H9 (cell line): ENCODE measurements at regions not wholly inside any gene's neighbourhood (a gene's known extent, or its start where the extent isn't known, plus 50 kb on each side); places are given as distances from the start of the nearest gene placed in this dataset.

Experiments used
- DNase-seq: peaks from one replicate; pipeline ENCODE4 v3.0.0-alpha.2; 2017
- H2AFZ ChIP-seq: one replicate; pipeline ENCODE4 v1.6.1; 2013; ENCODE audit warnings: mild to moderate bottlenecking, low read length, control low read depth, moderate library complexity
- H2AK5ac ChIP-seq: 2 replicates; pipeline ENCODE4 v1.6.1; 2013; ENCODE audit warnings: low read length, control low read depth, mixed read lengths; ENCODE audit not compliant: insufficient read length
- H2BK120ac ChIP-seq: one replicate; pipeline ENCODE4 v1.6.1; 2013; ENCODE audit warnings: low read depth, mild to moderate bottlenecking, low read length, control low read depth, inconsistent platforms; ENCODE audit not compliant: poor library complexity, severe bottlenecking
- H2BK12ac ChIP-seq: 2 replicates; pipeline ENCODE4 v1.6.1; 2013; ENCODE audit warnings: low read length, control low read depth, mixed read lengths, low read depth; ENCODE audit not compliant: insufficient read length
- H2BK15ac ChIP-seq: 2 replicates; pipeline ENCODE4 v1.6.1; 2013; ENCODE audit warnings: low read depth, low read length, control low read depth
- H2BK20ac ChIP-seq: one replicate; pipeline ENCODE4 v1.6.1; 2013; ENCODE audit warnings: low read depth, mild to moderate bottlenecking, low read length, control low read depth, inconsistent platforms; ENCODE audit not compliant: poor library complexity, severe bottlenecking
- H2BK5ac ChIP-seq: 2 replicates; pipeline ENCODE4 v1.6.1; 2013; ENCODE audit warnings: low read length, control low read depth, mixed read lengths; ENCODE audit not compliant: insufficient read length
- H3K14ac ChIP-seq: 2 replicates; pipeline ENCODE4 v1.6.1; 2013; ENCODE audit warnings: low read length, control low read depth; ENCODE audit not compliant: insufficient read depth
- H3K18ac ChIP-seq: 2 replicates; pipeline ENCODE4 v1.6.1; 2013; ENCODE audit warnings: low read depth, mild to moderate bottlenecking, mixed read lengths, low read length, control low read depth; ENCODE audit not compliant: insufficient read length
- H3K23ac ChIP-seq: 2 replicates; pipeline ENCODE4 v1.6.1; 2013; ENCODE audit warnings: low read length, control low read depth, mixed read lengths, low read depth; ENCODE audit not compliant: insufficient read length
- H3K23me2 ChIP-seq: 2 replicates; pipeline ENCODE4 v1.6.1; 2013; ENCODE audit warnings: low read depth, mild to moderate bottlenecking, mixed read lengths, low read length, control low read depth; ENCODE audit not compliant: insufficient read length, poor library complexity, severe bottlenecking
- H3K27ac ChIP-seq: 2 replicates; pipeline ENCODE4 v1.5.1; 2013; ENCODE audit warnings: low read length, control low read depth, mixed read lengths, low read depth; ENCODE audit not compliant: insufficient read length
- H3K27me3 ChIP-seq: 2 replicates; pipeline ENCODE4 v1.6.1; 2013; ENCODE audit warnings: low read length, control low read depth, inconsistent platforms; ENCODE audit not compliant: insufficient read depth
- H3K4ac ChIP-seq: 2 replicates; pipeline ENCODE4 v1.6.1; 2013; ENCODE audit warnings: low read depth, mild to moderate bottlenecking, control low read depth, inconsistent platforms, low read length, moderate library complexity
- H3K4me1 ChIP-seq: 2 replicates; pipeline ENCODE4 v1.6.1; 2013; ENCODE audit warnings: low read length, control low read depth, inconsistent platforms; ENCODE audit not compliant: insufficient read depth
- H3K4me2 ChIP-seq: 2 replicates; pipeline ENCODE4 v1.6.1; 2013; ENCODE audit warnings: low read length, control low read depth, mixed read lengths; ENCODE audit not compliant: insufficient read length, insufficient read depth
- H3K56ac ChIP-seq: 2 replicates; pipeline ENCODE4 v1.6.1; 2013; ENCODE audit warnings: low read depth, mild to moderate bottlenecking, mixed read lengths, low read length, control low read depth; ENCODE audit not compliant: insufficient read length
- H3K79me1 ChIP-seq: 2 replicates; pipeline ENCODE4 v1.6.1; 2013; ENCODE audit warnings: low read depth, mild to moderate bottlenecking, moderate library complexity, low read length, control low read depth, inconsistent platforms; ENCODE audit not compliant: insufficient read depth, poor library complexity, severe bottlenecking
- H3K79me2 ChIP-seq: 2 replicates; pipeline ENCODE4 v1.6.1; 2013; ENCODE audit warnings: low read length, control low read depth, inconsistent platforms; ENCODE audit not compliant: insufficient read depth
- H3K9ac ChIP-seq: 2 replicates; pipeline ENCODE4 v1.6.1; 2013; ENCODE audit warnings: low read length, control low read depth, mixed read lengths; ENCODE audit not compliant: insufficient read length; ENCODE audit errors: extremely low read depth
- H3K9me3 ChIP-seq: one replicate; pipeline ENCODE4 v1.6.1; 2013; ENCODE audit warnings: low read depth, low read length, inconsistent platforms; ENCODE audit not compliant: control insufficient read depth
- H3T11ph ChIP-seq: one replicate; pipeline ENCODE4 v1.6.1; 2013; ENCODE audit warnings: mild to moderate bottlenecking, low read length, control low read depth, inconsistent platforms
- H4K20me1 ChIP-seq: one replicate; pipeline ENCODE4 v1.6.1; 2013; ENCODE audit not compliant: control insufficient read depth, insufficient read length, insufficient read depth
- H4K5ac ChIP-seq: 2 replicates; pipeline ENCODE4 v1.6.1; 2013; ENCODE audit warnings: low read depth, mild to moderate bottlenecking, mixed read lengths, low read length, control low read depth; ENCODE audit not compliant: insufficient read length
- H4K8ac ChIP-seq: replicated peaks from 2 replicates; pipeline ENCODE4 v1.6.1; 2013; ENCODE audit warnings: low read length, control low read depth, mixed read lengths, low read depth; ENCODE audit not compliant: insufficient read length
- H4K91ac ChIP-seq: 2 replicates; pipeline ENCODE4 v1.6.1; 2013; ENCODE audit warnings: low read depth, mild to moderate bottlenecking, moderate library complexity, mixed read lengths, low read length, control low read depth; ENCODE audit not compliant: insufficient read length
- H3K27ac Mint-ChIP-seq, 3 experiments: 2 replicates in 2 of 3; 3 replicates in 1 of 3; pipeline ENCODE4 v1.8.0; 2020 to 2021; ENCODE audit warnings: mixed read lengths in 3 of 3, mild to moderate bottlenecking in 1 of 3, moderate library complexity in 1 of 3
- H3K27me3 Mint-ChIP-seq: 2 replicates; pipeline ENCODE4 v1.8.0; 2021; ENCODE audit warnings: low read depth, mild to moderate bottlenecking, moderate library complexity, mixed read lengths
- H3K36me3 Mint-ChIP-seq, 3 experiments: 2 replicates in 2 of 3; 3 replicates in 1 of 3; pipeline ENCODE4 v1.8.0; 2020 to 2021; ENCODE audit warnings: low read depth in 3 of 3, mixed read lengths in 3 of 3; ENCODE audit not compliant: insufficient read depth in 1 of 3
- H3K4me1 Mint-ChIP-seq, 2 experiments: 2 replicates each; pipeline ENCODE4 v1.8.0; 2020; ENCODE audit warnings: mixed read lengths in 2 of 2
- H3K4me3 Mint-ChIP-seq, 2 experiments: 2 replicates in 1 of 2; 3 replicates in 1 of 2; pipeline ENCODE4 v1.8.0; 2020 to 2021; ENCODE audit warnings: mild to moderate bottlenecking in 2 of 2, mixed read lengths in 2 of 2, moderate library complexity in 1 of 2
- H3K9me3 Mint-ChIP-seq, 2 experiments: 2 replicates in 1 of 2; 3 replicates in 1 of 2; pipeline ENCODE4 v1.8.0; 2020; ENCODE audit warnings: mild to moderate bottlenecking in 2 of 2, mixed read lengths in 2 of 2, moderate library complexity in 1 of 2
- CTCF ChIP-seq: fragments of 200-600 bp; sonication (generic); conservative IDR thresholded peaks from 3 replicates; pipeline ENCODE4 v1.8.0; 2021; ENCODE audit warnings: antibody characterized with exemption, mild to moderate bottlenecking
- WGBS: extraction: QIAGEN DNeasy Blood & Tissue Kit; methylation state at CpG from one replicate; pipeline ENCODE4 v1.1.7; 2013; ENCODE audit warnings: missing lambda C conversion rate, low lambda C conversion rate, mixed read lengths; ENCODE audit not compliant: insufficient read length; ENCODE audit errors: extremely low coverage; 5-methylcytosine and 5-hydroxymethylcytosine counted together

DNA sequence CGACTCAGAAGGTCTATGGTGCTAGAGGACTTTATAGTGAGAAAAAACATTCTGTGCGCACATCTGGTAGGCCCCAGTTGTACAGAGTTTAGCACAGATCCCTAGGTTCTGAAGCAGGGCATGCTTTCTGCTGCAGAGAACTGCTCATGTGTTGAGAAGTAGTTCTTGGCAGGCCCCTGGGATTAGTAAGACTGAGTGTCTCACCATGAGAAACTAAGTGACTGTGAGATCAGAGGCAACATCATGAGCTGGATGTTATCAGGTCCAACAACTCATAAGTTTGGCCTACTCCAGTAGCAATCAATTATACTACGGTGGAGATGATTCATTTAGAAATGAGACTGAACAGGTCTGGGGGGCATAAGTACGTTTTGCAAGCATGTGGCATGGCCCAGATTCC is 507.4 kb upstream of the KLF12 start:
- Histone ChIP-seq H3K56ac (no peak overlapping the region), H3K79me2 (no peaks in the 10 kb centered on the region), H3K4ac (no peak overlapping the region), H4K20me1 (no peaks in the 10 kb centered on the region), H3K18ac (no peak overlapping the region), H3T11ph (no peak overlapping the region), H3K9ac (no peak overlapping the region), H2AFZ (no peak overlapping the region), H3K23me2 (no peaks in the 10 kb centered on the region), H2BK20ac (no peak overlapping the region), H3K27me3 (no peaks in the 10 kb centered on the region), H2BK120ac (no peak overlapping the region), H3K4me1 (peaks cover under 1% of the 10 kb centered on the region; the same call in 1 of the 2 replicates), H3K9me3 (no peaks in the 10 kb centered on the region), H3K27ac (no peak overlapping the region), H3K4me2 (no peak overlapping the region), H3K79me1 (no peaks in the 10 kb centered on the region), H2BK15ac (no peak overlapping the region), H4K5ac (no peak overlapping the region), H2BK5ac (no peak overlapping the region), H2AK5ac (no peak overlapping the region), H2BK12ac (no peak overlapping the region), H4K8ac (no peak overlapping the region), H3K23ac (no peak overlapping the region), H3K14ac (no peak overlapping the region), H4K91ac (no peak overlapping the region)
- H3K27ac Mint-ChIP-seq = no peak overlapping the region
- H3K27me3 Mint-ChIP-seq = no peaks in the 10 kb centered on the region
- H3K4me1 Mint-ChIP-seq = no peaks in the 10 kb centered on the region
- H3K9me3 Mint-ChIP-seq = no peaks in the 10 kb centered on the region
- WGBS = no CpG with 5 or more reads among the region's 4 CpGs
- DNase-seq = no peak
- no peak overlapping the region for H3K4me3 Mint-ChIP-seq
- H3K36me3 Mint-ChIP-seq = no peaks in the 10 kb centered on the region
- TF ChIP-seq CTCF = no peak
